ENCODE measurements at regions not wholly inside any gene's neighbourhood (a gene's known extent, or its start where the extent isn't known, plus 50 kb on each side); places are given as distances from the start of the nearest gene placed in this dataset.

GRCh38 chr2:19614066-19614465 lies 255.6 kb upstream of the OSR1 start:
- TF ChIP-seq CTCF (IDR thresholded peaks at IDR 0.05): no peak
- TF ChIP-seq POLR2A (IDR thresholded peaks at IDR 0.05): no peak

All from adrenal gland (tissue), 5 donors.